HL-60 (cell line): ENCODE measurements at regions not wholly inside any gene's neighbourhood (a gene's known extent, or its start where the extent isn't known, plus 50 kb on each side); places are given as distances from the start of the nearest gene placed in this dataset.

Experiments used
- DNase-seq, 2 experiments: peaks; one replicate each; pipeline ENCODE4 v3.0.0-alpha.2; 2010 to 2020; ENCODE audit warnings: low read depth in 1 of 2, low spot score in 1 of 2
- H3K27ac ChIP-seq: fragments of 250-450 bp; sonication (Bioruptor Pico); replicated peaks from 2 replicates; pipeline ENCODE4 v1.5.1; 2020; ENCODE audit warnings: mild to moderate bottlenecking, moderate library complexity
- H3K27me3 ChIP-seq: fragments of 250-450 bp; sonication (Bioruptor Pico); 2 replicates; pipeline ENCODE4 v1.5.1; 2021; ENCODE audit warnings: mild to moderate bottlenecking, moderate library complexity; ENCODE audit not compliant: insufficient read depth, poor library complexity, severe bottlenecking
- H3K4me3 ChIP-seq: replicated peaks from 2 replicates; pipeline ENCODE4 v1.5.1; 2011; ENCODE audit warnings: mild to moderate bottlenecking, control low read depth, low read length; ENCODE audit not compliant: insufficient read depth
- CTCF ChIP-seq: IDR thresholded peaks from one replicate; pipeline ENCODE4 v1.5.1; 2011; ENCODE audit warnings: low read length, control low read depth, inconsistent platforms; ENCODE audit not compliant: insufficient read depth
- GABPA ChIP-seq: IDR thresholded peaks from 2 replicates; pipeline ENCODE4 v1.6.1; 2012; ENCODE audit warnings: low read depth
- POLR2AphosphoS5 ChIP-seq: IDR thresholded peaks from 2 replicates; pipeline ENCODE4 v1.6.1; 2012; ENCODE audit warnings: low read depth
- SPI1 ChIP-seq: IDR thresholded peaks from 2 replicates; pipeline ENCODE4 v1.6.1; 2012; ENCODE audit warnings: low read depth, mild to moderate bottlenecking, borderline replicate concordance
- TF ChIP-seq, protein P1 (sequence below): IDR thresholded peaks from 2 replicates; pipeline ENCODE4 v1.6.1; 2012; ENCODE audit warnings: low read depth; ENCODE audit not compliant: insufficient replicate concordance

DNA sequence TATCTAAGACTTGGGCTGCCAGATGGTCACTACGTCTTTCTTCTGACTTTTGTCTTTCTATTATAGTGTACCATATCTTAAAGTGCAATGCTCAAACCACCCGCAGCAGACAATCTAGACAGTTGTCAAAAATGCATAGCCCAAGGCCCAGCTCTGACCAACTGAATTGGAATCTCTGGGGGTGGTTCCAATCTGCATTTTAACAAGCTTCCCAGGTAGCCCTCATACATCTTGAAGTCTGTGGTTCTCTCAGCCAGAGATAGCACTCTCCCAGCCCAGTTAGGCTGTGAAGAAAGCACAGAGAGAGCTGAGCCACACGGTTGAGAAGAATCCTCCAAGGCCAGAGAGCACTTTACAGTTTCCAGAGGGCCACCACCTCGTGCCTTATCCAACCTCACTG is 128.2 kb upstream of the HAND1 start:
- DNase-seq = no peak
- TF ChIP-seq CTCF (no peak), GABPA (no peak), POLR2AphosphoS5 (no peak), SPI1 (no peak)
- TF ChIP-seq, protein P1, sequence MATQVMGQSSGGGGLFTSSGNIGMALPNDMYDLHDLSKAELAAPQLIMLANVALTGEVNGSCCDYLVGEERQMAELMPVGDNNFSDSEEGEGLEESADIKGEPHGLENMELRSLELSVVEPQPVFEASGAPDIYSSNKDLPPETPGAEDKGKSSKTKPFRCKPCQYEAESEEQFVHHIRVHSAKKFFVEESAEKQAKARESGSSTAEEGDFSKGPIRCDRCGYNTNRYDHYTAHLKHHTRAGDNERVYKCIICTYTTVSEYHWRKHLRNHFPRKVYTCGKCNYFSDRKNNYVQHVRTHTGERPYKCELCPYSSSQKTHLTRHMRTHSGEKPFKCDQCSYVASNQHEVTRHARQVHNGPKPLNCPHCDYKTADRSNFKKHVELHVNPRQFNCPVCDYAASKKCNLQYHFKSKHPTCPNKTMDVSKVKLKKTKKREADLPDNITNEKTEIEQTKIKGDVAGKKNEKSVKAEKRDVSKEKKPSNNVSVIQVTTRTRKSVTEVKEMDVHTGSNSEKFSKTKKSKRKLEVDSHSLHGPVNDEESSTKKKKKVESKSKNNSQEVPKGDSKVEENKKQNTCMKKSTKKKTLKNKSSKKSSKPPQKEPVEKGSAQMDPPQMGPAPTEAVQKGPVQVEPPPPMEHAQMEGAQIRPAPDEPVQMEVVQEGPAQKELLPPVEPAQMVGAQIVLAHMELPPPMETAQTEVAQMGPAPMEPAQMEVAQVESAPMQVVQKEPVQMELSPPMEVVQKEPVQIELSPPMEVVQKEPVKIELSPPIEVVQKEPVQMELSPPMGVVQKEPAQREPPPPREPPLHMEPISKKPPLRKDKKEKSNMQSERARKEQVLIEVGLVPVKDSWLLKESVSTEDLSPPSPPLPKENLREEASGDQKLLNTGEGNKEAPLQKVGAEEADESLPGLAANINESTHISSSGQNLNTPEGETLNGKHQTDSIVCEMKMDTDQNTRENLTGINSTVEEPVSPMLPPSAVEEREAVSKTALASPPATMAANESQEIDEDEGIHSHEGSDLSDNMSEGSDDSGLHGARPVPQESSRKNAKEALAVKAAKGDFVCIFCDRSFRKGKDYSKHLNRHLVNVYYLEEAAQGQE = no peak

DNA sequence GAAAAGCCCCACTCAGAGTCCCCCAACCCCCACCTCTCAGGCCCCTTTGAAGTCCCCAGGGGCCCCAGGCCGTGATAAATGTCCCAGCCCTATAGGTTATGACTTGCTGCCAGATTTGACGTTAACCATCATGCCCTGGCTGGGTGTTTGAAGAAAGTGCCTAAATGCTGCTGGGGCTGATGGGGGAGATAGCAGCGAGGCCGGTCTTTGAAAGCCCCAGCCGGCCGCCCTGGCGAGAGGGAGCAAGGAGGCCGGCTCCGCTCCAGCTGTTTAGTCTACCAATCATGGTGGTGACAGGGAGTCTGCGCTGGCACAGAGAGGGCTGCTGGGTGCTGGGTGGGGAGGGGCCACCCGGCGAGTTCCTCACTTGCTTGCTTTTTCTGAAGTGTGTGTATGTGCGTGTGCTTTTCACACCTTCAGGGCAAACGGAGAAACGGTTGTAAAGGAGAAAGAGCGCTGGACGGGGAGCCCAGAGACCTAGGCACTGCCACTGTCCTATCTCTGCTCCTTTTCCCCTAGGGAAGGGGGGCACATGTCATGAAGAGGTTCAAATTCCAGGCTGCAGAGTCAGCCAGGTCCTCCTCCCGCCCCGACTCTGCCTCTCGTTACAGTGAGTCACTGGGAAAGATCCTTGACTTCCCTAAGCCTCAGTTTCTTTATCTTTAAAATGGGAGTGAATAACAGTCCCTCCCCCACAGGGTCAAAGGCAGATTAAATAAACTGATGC is 126.1 kb upstream of the HAND1 start:
- Histone ChIP-seq H3K27ac (no peak overlapping the region), H3K27me3 (peaks cover 17% of the 10 kb centered on the region), H3K4me3 (no peak overlapping the region)
- TF ChIP-seq CTCF (no peak), GABPA (no peak), POLR2AphosphoS5 (no peak), SPI1 (no peak)
- TF ChIP-seq, protein P1 = no peak
- DNase-seq = no peak

More for the DNA sequence above, 128.2 kb upstream of the HAND1 start:
- H3K27ac ChIP-seq = no peak overlapping the region
- peaks cover 32% of the 10 kb centered on the region for H3K27me3 ChIP-seq
- no peak overlapping the region for H3K4me3 ChIP-seq

GRCh38 chr5:154603485-154603884 is 125.5 kb upstream of the HAND1 start:
- peaks cover 19% of the 10 kb centered on the region for H3K27me3 ChIP-seq
- H3K4me3 ChIP-seq = no peak overlapping the region
- no peak for DNase-seq
- no peak overlapping the region for H3K27ac ChIP-seq
- TF ChIP-seq GABPA (no peak), SPI1 (no peak), POLR2AphosphoS5 (no peak), CTCF (no peak)
- TF ChIP-seq, protein P1 = no peak
